ENCODE measurements at regions not wholly inside any gene's neighbourhood (a gene's known extent, or its start where the extent isn't known, plus 50 kb on each side); places are given as distances from the start of the nearest gene placed in this dataset.

- TF ChIP-seq TOX (CRISPR knock-in tag; IDR thresholded peaks at IDR 0.05; ENCODE audit: borderline replicate concordance), result no peak
- TF ChIP-seq TCF4 (CRISPR knock-in tag; IDR thresholded peaks at IDR 0.05; ENCODE audit: borderline replicate concordance), result no peak
- TF ChIP-seq RARB (CRISPR knock-in tag; IDR thresholded peaks at IDR 0.05), result no peak
These were observed 50.5 kb upstream of the PUM1 start for GRCh38 chr1:31116022-31116421.

Measured in SK-N-SH treated with all-trans-retinoic acid at 6 μM for 48 hours (cell line).